Activated naive CD4-positive, alpha-beta T cell (primary cell): ENCODE measurements at regions not wholly inside any gene's neighbourhood (a gene's known extent, or its start where the extent isn't known, plus 50 kb on each side); places are given as distances from the start of the nearest gene placed in this dataset.

ENCODE experiments used
- DNase-seq, 4 experiments: peaks; one replicate each; lab custom pipeline; 2025; lab: John Stamatoyannopoulos, UW

DNA sequence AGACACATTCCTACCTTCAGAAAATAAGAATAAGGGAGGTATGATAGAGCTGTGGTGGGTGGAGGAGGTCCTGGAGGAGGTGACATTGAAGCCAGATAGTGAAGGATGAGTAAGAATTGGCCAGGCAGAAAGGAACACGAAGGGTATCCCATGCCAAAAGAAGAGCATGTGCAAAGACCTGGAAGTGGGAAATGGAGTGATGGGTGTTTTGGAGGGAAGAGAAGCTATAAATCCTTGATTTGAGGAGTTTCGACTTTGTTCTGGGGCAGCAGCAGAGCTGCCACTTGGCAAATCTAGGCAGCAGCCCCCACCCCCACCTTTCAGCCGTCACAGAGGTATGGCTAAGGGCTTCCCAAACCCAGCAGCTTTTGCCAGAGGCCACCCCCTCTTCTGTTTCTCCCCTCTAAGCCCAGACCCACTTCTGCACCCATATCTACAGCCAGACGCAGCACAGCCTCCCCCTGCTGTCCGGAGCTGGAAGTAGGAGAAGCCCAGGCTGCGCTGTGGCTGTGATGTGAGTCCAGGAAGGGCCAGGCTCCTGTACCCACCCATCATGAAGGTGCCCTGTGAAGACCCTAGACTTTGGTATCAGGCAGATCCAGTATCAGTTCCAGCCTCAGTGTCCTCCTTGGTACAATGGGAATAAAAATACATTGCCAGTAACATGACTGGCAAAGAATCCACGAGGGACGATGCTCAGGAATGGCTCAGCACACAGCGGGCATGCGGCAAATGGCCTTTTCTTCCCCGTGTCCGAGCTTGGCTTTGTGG lies 188.7 kb upstream of the LINGO1 start:
- DNase-seq, result peak in 1 of 4 experiments; percentile 6

DNA sequence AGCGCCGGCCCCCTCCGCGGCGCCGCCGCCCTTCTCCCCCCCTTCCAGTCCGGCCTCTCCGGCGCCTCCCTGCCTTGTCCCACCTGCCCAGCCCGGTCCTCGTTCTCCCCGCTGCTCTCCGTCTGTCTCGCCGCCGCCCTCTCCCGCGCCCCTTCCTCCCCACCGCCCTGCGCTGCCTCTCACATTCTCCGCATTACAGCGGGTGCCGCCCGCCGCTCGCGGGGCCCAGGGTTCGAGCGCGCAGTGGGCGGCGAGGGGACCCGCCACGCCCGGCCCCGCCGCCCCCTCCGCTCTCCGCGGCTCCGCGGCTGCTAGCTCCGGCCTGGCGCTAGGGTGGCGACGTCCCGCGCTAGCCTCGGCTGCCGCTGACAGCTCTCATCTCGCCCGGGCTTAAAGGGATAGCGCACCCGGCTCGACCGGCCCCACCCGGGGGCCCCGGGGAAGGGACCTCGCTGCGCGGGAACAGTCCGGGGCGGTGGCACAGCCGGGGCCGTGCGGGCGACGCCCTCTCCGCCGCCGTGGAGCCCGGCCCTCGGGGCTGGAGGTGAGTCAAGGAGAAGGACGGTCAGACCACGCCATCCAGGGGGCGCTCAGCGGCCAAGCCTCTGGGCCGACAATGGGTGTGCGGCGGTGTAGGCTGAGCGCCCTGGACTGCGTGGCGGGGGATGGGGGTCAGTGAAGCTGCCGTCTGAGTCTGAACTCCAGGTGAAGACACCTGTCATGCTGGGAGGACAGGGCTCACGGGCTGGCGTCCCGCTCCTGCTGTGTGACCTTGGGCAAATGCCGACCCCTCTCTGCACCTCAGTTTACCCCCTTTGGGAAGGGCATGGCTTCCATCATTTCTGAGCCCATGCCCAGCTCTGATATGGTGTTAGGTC lies 187.4 kb upstream of the LINGO1 start:
- DNase-seq, result no peak

DNA sequence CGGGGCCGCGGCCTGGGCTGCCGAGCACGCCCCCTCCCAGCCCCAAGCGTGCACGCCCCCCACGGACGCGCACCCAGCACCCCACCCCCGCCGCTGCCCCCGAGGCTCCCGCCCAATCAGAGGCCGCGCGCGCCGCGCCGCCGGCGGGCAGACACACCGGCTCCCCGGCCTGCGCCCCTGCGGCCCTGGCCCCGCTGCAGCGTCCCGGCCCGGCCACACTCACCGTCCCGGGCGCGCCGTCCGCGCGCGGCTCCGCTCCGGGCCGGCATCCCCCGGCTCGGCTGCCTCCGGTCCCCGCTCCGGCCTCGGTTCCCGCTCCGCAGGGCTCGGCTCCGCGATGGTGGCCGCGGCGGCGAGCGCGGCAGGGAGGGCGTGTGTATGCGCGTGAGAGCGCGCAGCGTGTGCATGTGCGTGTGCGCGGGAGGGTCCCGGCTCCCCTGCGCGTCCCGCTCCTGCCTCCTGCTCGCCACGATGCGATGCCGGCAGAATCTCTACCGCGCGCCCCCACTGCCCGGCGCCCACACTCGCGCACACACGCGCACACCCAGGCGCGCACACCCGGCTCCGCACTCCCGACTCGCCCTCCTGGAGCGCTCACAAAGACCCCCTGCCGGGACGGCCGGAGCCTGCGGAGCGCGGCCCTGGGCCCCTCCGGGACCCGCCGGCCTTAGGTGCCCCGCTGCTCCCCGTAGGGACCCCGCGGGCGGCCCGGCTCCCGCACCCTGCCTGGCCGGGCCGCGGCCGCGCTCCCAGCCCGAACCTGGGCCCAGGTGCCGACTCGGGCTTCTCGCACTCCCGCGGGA lies 186.5 kb upstream of the LINGO1 start:
- no peak for DNase-seq

DNA sequence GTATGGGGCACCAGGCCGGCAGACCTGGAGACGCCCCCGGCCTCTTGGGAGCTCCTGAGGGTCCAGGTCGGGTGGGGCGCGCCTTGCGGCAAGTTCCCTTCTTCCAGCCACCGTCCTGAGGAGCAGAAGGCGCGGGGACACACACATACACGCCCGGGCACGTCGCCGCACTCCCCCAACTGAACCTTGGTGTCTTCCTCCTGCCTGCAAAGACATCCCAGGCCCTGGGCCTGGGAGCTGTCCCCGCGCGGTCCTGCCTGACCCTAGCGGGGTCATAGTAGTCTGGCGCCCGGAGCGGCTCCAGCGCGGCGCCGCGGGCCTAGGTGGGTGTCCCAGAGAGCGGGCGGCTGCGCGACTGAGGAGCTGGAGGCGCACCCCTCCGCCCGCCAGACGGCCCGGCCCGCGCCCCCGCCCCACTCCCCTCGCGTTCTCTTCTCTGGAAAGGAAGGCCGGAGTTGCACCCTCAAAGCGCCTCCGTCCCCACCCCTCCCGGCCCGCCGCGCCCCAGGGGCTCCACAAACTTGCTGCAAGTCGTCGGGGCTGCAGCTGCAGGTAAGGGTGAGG lies 185.9 kb upstream of the LINGO1 start:
- DNase-seq, result no peak

DNA sequence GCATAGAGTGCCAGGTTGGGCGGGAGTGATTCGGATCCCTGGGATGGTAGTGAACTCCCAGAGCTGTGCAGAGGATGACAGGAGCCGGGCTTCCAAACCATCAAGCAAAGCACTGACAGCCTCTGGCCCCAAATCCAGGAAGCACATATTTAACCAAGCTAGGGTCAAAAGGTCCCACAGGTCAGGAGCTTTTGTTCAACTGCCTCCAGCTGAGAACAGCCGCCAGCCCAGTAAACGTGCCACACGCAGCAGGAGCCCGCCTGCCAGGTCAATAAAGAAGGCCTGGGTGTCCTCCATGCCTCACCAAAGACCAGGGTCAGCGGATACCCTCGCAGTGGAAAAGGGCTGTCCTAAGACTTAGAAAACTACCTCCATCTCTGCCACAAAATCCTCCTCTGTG lies 184.7 kb upstream of the LINGO1 start:
- no peak for DNase-seq

DNA sequence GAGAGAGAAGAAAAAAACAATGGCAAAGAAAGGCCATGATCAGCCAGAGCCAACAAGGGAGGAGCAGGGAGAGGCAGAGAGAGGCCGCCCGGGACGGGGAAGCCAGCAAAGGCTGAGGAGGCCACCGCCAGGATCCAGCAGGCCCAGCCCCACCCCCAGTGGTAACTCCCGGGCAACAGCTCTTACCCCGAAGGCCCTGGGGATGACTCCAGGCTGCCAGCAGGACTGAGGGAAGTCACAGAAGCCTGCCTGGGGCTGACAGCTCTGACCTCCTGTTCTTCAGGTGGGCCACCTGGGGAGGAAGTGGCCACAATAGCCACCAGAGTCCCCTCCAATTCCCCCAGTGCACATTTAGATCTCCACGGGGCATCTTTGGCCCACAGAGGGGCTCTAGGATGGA lies 184.3 kb upstream of the LINGO1 start:
- no peak for DNase-seq

DNA sequence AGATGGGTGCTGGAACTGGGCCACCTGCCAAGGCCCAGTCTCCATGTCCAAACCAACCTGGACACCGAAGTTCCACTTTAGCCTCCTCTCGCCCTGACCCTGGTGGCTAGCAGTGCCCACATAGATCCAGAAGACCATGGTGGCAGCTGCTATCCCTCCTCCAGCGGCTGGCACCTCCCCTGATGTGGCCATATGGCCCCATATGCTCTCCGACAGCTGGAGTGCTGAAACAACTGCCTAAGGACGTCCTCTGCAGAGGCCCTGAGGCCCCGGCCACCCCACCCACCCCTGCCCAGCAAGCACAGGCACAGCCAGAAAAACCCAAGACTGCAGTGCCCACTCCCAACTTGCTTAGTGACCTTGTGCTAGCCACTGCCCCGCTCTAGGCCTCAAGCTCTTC lies 182.3 kb upstream of the LINGO1 start:
- DNase-seq, result no peak

DNA sequence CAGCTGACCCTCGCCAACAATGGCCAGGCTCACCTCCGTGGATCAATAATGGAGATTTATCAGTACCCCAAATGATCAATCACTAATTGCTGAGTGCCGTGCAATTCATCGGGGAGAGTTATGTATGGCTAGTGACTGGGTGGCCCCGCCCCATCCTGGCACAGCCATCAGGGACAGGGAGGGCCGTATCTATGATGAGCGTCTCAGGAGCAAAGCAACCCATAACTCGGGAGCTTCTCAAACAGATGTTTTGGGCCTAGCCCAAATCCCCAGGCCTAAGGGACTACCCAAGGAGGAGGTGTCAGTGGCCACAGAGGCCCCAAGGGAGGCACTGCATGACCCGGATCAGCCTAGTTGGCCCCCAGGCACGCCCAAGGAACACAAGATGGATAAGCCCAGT lies 180.0 kb upstream of the LINGO1 start:
- no peak for DNase-seq

DNA sequence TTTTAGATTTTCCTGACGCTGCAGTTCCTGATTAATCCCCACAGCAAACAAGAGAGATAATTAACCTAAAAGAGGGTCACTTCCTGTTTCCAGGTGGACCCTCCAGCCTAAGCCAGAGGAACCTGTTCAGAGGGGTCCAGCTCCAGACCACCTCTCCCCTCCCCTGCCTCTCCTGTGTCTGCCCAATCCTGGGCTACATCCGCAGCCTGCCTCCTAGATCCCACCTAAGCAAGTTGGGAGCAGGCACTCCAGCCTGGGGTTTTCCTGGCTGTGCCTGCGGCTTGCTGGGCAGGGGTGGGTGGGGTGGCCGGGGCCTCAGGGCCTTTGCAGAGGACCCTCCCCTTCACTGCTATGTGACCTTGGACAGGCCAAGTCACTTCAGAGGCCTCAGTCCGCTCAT lies 178.6 kb upstream of the LINGO1 start:
- DNase-seq, result no peak

DNA sequence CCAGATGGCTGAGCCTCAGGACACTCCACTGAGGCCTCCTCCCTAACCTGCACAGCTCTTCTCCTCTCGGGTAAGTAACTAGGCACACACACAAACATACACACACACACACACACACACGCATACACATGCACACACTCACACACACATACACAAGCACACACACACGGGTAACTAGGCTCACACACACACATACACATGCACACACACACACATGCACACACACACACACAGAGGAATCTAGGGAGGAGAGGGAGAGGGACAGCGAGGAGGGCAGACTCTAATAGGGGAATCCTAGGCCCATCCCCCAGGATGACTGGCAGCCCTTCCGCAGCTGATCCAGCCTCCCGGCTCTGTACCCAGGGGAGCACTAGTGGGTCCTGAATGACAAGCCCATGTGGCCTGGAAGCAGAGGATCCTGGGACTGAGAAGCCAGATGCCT lies 177.4 kb upstream of the LINGO1 start:
- no peak for DNase-seq

DNA sequence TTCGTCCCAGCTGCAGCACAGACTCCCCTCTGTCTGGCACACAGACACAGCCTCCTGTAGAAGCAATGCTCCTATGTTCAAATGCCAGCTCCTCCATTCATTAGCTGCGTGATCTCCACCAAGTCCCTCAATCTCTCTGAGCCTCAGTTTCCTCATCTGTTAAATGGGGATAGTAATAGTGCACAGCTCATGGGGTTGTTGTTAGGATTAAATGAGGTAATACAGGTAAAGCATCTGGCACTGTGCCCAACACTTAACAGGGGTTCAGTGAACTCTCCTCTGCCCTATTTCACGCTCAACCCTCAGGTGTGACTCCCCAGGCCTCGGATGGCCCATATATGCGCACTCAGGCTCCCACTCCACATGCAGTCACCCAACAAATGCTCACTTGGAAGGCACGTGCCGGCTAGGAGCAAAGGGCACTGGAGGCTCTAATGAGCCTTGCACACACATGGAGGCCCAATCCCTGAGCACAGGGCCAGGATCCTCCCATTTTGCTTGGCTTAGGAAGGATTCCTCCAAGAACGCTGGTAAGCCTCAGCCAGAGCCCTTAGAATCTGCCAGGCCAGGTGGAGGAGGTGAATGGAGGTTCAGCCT lies 176.0 kb upstream of the LINGO1 start:
- DNase-seq, result no peak

DNA sequence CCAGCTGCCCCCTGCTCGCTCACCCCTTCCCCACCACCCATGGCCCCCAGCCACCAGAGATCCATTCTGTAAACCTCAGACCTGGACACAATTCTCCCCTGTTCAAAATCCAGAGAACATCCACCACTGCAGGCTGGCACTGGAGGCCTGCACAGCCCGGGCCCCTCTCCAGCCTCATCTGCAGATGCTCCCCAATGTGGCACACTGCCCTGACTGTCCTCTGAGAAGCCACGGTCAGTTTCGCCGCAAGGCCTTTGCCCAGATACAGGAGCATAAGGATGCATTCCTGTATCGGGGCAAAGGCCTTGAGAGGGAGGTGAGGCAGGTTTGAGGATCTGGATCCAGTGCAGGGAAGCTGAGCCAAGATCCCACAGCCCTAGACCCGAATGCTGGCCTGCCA lies 175.4 kb upstream of the LINGO1 start:
- no peak for DNase-seq

DNA sequence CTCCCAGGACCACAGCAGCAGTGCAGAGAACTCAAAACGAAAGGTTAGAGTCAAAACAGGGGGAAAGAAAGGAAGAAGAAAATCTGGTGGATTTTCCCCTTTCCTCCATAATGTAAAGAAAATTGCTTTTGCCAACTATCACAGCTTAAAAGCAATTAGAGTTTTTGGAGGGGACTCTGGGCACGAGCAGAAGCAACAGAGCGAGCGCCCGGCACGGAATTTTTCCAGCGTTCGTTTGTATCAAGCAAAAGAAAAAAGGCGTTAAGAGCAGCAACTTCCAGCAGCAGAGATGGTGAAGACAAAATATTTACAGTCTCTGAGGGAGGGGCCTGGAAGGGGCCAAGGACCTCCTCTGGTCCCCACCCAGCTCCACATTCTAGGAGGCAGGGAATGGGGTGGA lies 174.9 kb upstream of the LINGO1 start:
- DNase-seq, result no peak

DNA sequence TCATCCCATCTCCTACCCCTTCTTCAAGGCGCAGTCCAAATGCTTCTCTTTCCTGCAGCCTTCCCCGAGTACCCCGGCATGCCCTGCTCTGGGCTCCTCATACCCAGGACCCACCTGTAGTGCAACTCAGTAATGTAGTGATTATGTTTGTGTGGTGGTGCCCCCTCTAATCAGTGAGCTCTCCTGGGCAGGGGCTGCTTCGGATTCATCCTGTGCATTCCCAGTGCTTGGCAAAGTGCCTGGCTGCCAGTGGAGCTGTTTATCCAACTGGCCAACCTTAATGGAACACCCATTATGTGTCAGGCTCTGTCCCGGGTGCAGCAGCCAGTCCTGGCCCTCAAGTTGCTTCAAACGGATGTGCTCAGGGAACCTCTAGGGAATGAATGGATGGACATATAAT lies 174.4 kb upstream of the LINGO1 start:
- DNase-seq, result no peak

DNA sequence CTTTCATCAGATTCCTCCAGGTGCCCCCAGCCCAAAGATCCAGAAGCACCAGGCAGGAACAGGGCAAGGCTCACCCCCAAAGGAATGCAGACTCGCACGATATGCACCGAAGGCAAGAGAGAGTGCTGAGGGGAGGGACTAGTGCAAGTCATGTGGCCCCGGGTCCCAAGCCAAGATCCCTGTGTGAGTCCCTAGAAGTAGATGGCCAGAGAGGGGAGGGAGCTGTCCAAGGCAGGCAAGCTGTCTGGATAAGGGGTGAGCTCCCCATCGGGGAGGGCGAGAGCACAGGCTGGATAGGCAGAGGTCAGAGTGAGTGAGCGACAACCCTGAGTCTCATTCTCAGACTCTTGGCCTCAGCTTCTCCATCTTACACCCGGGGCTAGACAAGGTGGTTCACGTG lies 171.5 kb upstream of the LINGO1 start:
- DNase-seq, result no peak

DNA sequence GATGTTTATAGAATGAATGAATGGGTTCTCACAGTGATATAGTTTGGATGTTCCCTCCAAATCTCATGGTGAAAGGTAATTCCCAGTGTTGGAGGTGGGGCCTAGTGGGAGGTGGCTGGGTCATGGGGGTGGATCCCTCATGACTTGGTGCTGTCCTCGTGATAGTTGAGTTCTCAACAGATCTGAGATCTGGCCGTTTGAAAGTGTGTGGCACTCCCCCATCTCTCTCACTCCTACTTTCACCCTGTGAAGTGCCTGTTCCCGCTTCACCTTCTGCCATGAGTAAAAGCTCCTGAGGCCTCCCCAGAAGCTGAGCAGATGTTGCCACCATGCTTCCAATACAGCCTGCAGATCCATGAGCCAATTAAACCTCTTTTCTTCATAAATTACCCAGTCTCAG lies 170.8 kb upstream of the LINGO1 start:
- DNase-seq, result no peak

DNA sequence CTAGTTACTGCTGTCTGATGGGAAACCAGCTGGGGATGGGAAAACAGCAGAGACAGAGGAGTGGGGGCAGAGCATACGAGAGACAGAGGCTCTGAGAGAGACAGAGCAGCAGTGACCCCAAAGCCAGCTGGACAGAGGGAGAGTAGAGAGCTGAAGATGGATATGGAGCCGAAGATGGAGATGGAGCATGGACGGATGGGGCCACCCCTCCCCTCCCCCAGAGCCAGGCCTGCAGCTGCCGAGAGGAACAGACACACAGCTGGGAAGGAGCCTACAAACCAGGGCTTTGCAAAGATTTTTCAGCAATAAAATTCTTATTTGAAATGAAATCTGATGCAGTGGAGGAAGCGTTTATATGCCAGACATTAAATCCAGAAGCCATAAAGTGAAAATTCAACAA lies 167.6 kb upstream of the LINGO1 start:
- DNase-seq, result no peak

DNA sequence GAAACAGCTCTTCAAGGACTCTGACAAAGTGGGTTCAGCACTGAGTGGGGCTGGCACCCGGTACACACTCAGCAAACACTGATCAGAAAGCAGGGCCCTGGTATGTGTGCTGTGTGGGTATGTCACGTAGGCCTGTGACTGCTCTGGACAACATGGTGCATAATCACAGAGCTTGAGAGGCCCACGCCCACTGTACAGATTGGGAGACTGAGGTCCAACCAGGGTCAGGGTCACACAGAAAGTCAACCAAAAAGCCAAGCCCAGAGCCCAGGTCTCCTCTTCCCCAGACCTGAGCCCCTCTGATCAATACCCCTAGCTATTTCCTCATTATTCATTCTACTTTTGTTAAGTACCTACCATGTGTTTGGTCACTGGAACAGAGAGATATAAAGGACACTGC lies 166.1 kb upstream of the LINGO1 start:
- no peak for DNase-seq

DNA sequence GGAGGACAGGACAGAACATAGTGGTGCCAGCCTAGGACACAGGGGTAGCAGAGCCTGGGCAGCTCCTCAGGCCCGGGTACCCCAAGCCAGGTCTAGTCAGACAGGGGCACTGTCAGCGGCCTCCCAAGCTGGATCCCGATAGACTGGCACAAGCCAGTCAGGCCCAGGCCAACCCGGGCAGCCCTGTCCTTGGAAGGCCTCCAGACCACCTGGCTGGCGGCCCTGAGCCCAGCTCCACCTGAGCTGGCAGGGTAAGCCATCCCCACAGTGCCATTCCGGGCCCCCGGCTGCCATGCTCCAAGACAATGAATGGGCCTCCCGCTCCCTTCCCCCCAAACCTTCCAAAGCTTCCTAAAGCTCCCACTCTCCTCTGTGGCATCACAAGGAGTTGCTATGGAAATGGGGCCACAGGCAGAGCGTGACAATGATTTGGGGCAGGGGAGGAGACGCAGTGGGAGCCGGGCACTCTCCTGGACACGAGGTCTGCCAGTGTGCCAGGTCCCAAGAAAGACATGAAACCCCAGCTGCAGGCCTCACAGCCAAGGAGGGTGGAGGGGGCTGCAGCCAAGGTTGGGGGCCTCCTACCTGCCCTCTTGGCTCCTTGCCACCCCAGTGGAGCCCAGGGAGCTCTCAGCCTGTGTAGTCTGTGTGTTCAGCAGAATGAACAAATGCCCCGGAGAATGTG lies 165.6 kb upstream of the LINGO1 start:
- DNase-seq, result no peak

DNA sequence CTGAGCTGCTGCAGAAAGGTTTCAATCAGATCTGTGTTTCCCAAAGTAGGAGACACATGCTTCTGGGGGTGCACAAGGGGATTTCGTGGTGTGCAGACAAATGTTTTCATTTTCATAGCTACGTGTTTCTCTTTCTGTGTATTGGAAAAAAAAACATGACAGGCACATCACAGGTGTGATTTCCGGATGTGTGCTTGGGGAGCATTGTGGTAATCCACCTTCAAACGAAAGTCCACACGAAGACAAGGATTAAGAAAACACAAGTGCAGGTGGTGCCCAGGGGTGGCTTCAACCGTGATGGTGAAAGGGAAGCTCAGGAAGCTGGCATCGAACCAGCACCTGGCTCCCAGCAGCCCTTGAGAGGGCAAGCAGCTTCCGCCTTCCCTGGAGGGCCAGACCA lies 164.6 kb upstream of the LINGO1 start:
- no peak for DNase-seq

DNA sequence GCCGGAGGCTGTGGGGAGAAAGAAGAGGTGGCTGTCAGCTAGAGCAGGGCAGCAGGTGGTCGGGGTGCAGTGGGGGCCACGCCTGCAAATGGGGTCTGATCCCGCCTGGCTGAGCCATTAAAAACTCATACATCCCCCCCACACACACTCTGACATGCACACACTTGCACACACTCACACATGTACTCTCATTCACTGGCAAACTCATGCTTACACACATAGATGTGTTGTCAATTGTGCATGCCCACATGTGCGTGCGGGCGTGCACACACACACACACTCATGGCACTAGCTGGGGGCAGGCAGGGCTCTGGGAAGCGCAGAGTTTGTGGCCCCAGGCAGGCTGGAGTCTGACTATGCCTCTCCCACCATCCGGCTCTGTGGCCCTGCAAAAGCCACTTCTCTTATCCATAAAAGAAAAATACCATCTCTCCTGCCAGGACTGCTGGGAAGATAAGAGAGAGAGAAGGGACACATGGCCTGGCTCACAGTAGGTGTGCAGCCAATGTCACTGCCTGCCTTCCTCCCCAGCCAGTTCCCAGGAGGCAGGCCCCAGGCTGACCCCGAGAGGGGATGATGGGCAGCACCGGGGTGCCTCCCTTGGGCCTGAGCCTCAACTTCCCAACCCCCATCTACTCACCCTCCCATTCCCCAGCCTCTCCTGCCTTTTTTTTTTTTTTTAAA lies 163.5 kb upstream of the LINGO1 start:
- no peak for DNase-seq
